HCT116 (cell line): ENCODE measurements at regions not wholly inside any gene's neighbourhood (a gene's known extent, or its start where the extent isn't known, plus 50 kb on each side); places are given as distances from the start of the nearest gene placed in this dataset.

Source experiments
- ATAC-seq: fragments of 200-7000 bp; cut with Tn5 transposase; 2 replicates; pipeline ENCODE4 v1.9.1; 2020; ENCODE audit warnings: mild to moderate bottlenecking, moderate library complexity
- BruUV-seq: library from RNA; stranded (reverse); fragments of 400-500 nt; replicated peaks from 2 replicates; lab custom pipeline; 2021; lab: Mats Ljungman, UMichigan
- CTCF ChIA-PET: fragments of 300-600 bp; sonication (Branson Sonifier 250); formaldehyde crosslinking; loops from one replicate; lab custom pipeline; 2021; ENCODE audit warnings: antibody characterized with exemption; lab: Charles Lee
- POLR2A ChIA-PET: fragments of 300-600, 350-600 bp; sonication (Branson Sonifier 250); formaldehyde crosslinking; loops from one replicate; lab custom pipeline; 2021; ENCODE audit warnings: antibody characterized with exemption; lab: Charles Lee
- RAD21 ChIA-PET, 2 experiments: fragments of 300-600 bp; sonication (Branson Sonifier 250); formaldehyde crosslinking; loops; one replicate each; lab custom pipeline; 2023; ENCODE audit warnings: low total read pairs in 2 of 2; ENCODE audit not compliant: uncharacterized antibody in 2 of 2, unreplicated experiment in 2 of 2, low non-redundant PET in 1 of 2; lab: Charles Lee
- DNase-seq: peaks from one replicate; pipeline ENCODE4 v3.0.0-alpha.2; 2010; ENCODE audit warnings: low read depth, low spot score
- H2AFZ ChIP-seq: fragments of 200-600 bp; shearing (Covaris generic), sonication (generic); 2 replicates; pipeline ENCODE4 v1.6.1; 2017; ENCODE audit warnings: low read depth, mixed run types, mixed read lengths, antibody characterized with exemption, low read length; ENCODE audit not compliant: poor library complexity, severe bottlenecking
- H3K27ac ChIP-seq: 2 replicates; pipeline ENCODE4 v1.5.1; 2012; ENCODE audit warnings: low read depth, low read length
- H3K27me3 ChIP-seq: fragments of 200-600 bp; sonication (generic); 2 replicates; pipeline ENCODE4 v1.6.1; 2016; ENCODE audit warnings: mixed run types, low read length, mixed read lengths; ENCODE audit not compliant: insufficient read depth
- H3K36me3 ChIP-seq, 2 experiments: fragments of 200-500 bp in 1 of 2; fragments of 200-600 bp in 1 of 2; sonication (Bioruptor generic) in 1 of 2; sonication (generic) in 1 of 2; 2 replicates each; pipeline versions ENCODE4 v1.5.1 to v1.6.1; 2014 to 2016; ENCODE audit warnings: low read length in 2 of 2, inconsistent platforms in 1 of 2, mixed read lengths in 1 of 2, mixed run types in 1 of 2; ENCODE audit not compliant: insufficient read depth in 2 of 2, control insufficient read depth in 1 of 2
- H3K4me1 ChIP-seq, 2 experiments: fragments of 200-600 bp in 1 of 2; sonication (generic) in 1 of 2; 2 replicates each; pipeline versions ENCODE4 v1.5.1 to v1.6.1; 2012 to 2017; ENCODE audit warnings: low read length in 2 of 2, inconsistent platforms in 1 of 2, mild to moderate bottlenecking in 1 of 2, mixed read lengths in 1 of 2, mixed run types in 1 of 2, moderate library complexity in 1 of 2; ENCODE audit not compliant: insufficient read depth in 2 of 2, control insufficient read depth in 1 of 2
- H3K4me2 ChIP-seq: fragments of 200-600 bp; sonication (generic); 2 replicates; pipeline ENCODE4 v1.6.1; 2017; ENCODE audit warnings: mixed run types, low read length, mixed read lengths
- H3K4me3 ChIP-seq, 2 experiments: fragments of 200-600 bp in 1 of 2; sonication (generic) in 1 of 2; replicated peaks in 1 of 2; 2 replicates each; pipeline ENCODE4 v1.5.1; 2011 to 2016; ENCODE audit warnings: low read length in 2 of 2, control low read depth in 1 of 2, low read depth in 1 of 2, mild to moderate bottlenecking in 1 of 2, mixed read lengths in 1 of 2, mixed run types in 1 of 2
- H3K79me2 ChIP-seq: fragments of 200-600 bp; sonication (generic); 2 replicates; pipeline ENCODE4 v1.6.1; 2017; ENCODE audit warnings: mild to moderate bottlenecking, mixed run types, low read length, moderate library complexity, mixed read lengths; ENCODE audit not compliant: insufficient read depth
- H3K9ac ChIP-seq: fragments of 200-600 bp; sonication (generic); 2 replicates; pipeline ENCODE4 v1.6.1; 2016; ENCODE audit warnings: low read length, mixed read lengths
- H3K9me2 ChIP-seq: fragments of 200-600 bp; sonication (generic), shearing (Covaris generic); 2 replicates; pipeline ENCODE4 v1.6.1; 2017; ENCODE audit warnings: mixed run types, mild to moderate bottlenecking, moderate library complexity; ENCODE audit not compliant: insufficient read depth
- H3K9me3 ChIP-seq, 2 experiments: fragments of 200-500 bp in 1 of 2; fragments of 200-600 bp in 1 of 2; sonication (Bioruptor generic) in 1 of 2; sonication (generic) in 1 of 2; 2 replicates each; pipeline ENCODE4 v1.6.1; 2014 to 2017; ENCODE audit warnings: low read length in 2 of 2, mixed read lengths in 2 of 2, inconsistent platforms in 1 of 2, low read depth in 1 of 2, mild to moderate bottlenecking in 1 of 2, mixed run types in 1 of 2, moderate library complexity in 1 of 2; ENCODE audit not compliant: control insufficient read depth in 1 of 2, insufficient read depth in 1 of 2
- H4K20me1 ChIP-seq: fragments of 200-600 bp; sonication (generic), shearing (Covaris generic); 2 replicates; pipeline ENCODE4 v1.6.1; 2017; ENCODE audit warnings: mixed run types, mild to moderate bottlenecking, moderate library complexity; ENCODE audit not compliant: insufficient read depth
- EZH2phosphoT487 ChIP-seq: fragments of 200-600 bp; IDR thresholded peaks from 2 replicates; pipeline ENCODE4 v1.6.1; 2018; ENCODE audit warnings: antibody characterized with exemption, borderline replicate concordance
- POLR2AphosphoS5 ChIP-seq: IDR thresholded peaks from 2 replicates; pipeline ENCODE4 v1.6.1; 2011; ENCODE audit warnings: mild to moderate bottlenecking, low read depth, low read length, moderate library complexity
- RAD21 ChIP-seq: IDR thresholded peaks from 2 replicates; pipeline ENCODE4 v1.6.1; 2012; ENCODE audit warnings: low read depth, mild to moderate bottlenecking
- SRF ChIP-seq: IDR thresholded peaks from 2 replicates; pipeline ENCODE4 v1.6.1; 2012; ENCODE audit warnings: low read depth
- ZNF274 ChIP-seq: fragments of 200-500 bp; sonication (Bioruptor generic); IDR thresholded peaks from 2 replicates; pipeline ENCODE4 v1.6.1; 2014; ENCODE audit warnings: mild to moderate bottlenecking, low read depth, low read length, inconsistent platforms
- intact Hi-C: fragments of 100-400 bp; cut with micrococcal nuclease; formaldehyde crosslinking; loops from 2 replicates; pipeline ENCODE4 v1.10.0; 2022

DNA sequence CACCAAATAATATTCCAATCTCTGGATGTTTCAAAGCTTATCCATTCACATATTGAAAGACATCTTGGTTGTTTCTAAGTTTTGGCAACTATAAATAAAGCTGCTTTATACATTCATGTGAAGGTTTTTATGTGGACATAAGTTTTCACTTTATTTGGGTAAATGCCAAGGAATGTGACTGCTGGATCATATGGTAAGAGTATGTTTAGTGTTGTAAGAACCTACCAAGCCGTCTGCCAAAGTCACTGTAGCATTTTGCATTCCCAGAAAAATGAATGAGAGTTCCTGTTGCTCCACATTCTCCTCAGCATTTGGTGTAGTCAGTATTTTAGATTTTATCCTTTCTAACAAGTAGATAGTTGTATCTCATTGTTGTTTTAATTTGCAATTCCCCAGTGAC lies 1047.7 kb downstream of the C4orf33 start:
- Histone ChIP-seq H2AFZ (no peak overlapping the region), H3K79me2 (no peaks in the 10 kb centered on the region), H3K27ac (no peak overlapping the region), H3K27me3 (no peaks in the 10 kb centered on the region)
- intact Hi-C loops: no loop called here
- RAD21 ChIA-PET: no interaction called here
- CTCF ChIA-PET: no interaction called here
- no peak for TF ChIP-seq RAD21
- TF ChIP-seq SRF: no peak
- no peak for TF ChIP-seq EZH2phosphoT487
- no peak for TF ChIP-seq ZNF274
- TF ChIP-seq, all 23 proteins: peak for 0
- no peak overlapping the region for H3K9ac ChIP-seq
- H4K20me1 ChIP-seq: no peaks in the 10 kb centered on the region
- H3K9me3 ChIP-seq: no peaks in the 10 kb centered on the region
- H3K4me2 ChIP-seq: no peak overlapping the region
- no peaks in the 10 kb centered on the region for H3K4me1 ChIP-seq
- no peak overlapping the region for H3K4me3 ChIP-seq
- BruUV-seq: no TSS peak
- ATAC-seq: no peak
- H3K9me2 ChIP-seq: no peaks in the 10 kb centered on the region
- POLR2A ChIA-PET: no interaction called here
- DNase-seq: no peak
- H3K36me3 ChIP-seq: no peaks in the 10 kb centered on the region

DNA sequence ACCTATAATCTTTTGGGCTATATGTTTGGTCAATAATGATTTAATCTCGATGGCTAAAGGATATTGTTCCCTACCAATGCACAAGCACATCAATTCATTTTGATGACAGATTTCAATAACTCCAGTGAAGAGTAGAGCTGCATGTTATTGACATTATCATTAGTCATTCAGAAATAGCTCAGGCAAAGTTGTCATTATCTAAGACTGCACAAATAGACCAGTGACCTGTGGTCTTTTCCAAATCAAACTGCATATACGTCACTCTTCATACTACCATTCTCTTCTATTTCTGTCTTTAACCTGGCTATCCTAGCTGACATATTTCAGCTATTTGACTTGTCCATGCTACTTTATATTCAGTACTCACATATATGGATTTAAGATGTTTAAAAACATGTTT lies 1050.8 kb downstream of the C4orf33 start:
- H3K36me3 ChIP-seq: no peaks in the 10 kb centered on the region
- H3K4me3 ChIP-seq: no peak overlapping the region
- H3K27ac ChIP-seq: no peak overlapping the region
- no peaks in the 10 kb centered on the region for H3K9me3 ChIP-seq
- H3K4me2 ChIP-seq: no peak overlapping the region
- H4K20me1 ChIP-seq: no peaks in the 10 kb centered on the region
- no peak overlapping the region for H3K9ac ChIP-seq
- intact Hi-C loops: no loop called here
- H3K9me2 ChIP-seq: no peaks in the 10 kb centered on the region
- RAD21 ChIA-PET: no interaction called here
- no peaks in the 10 kb centered on the region for H3K27me3 ChIP-seq
- ATAC-seq: no peak
- BruUV-seq: no TSS peak
- CTCF ChIA-PET: no interaction called here
- POLR2A ChIA-PET: no interaction called here
- H3K79me2 ChIP-seq: no peaks in the 10 kb centered on the region
- no peaks in the 10 kb centered on the region for H3K4me1 ChIP-seq
- DNase-seq: no peak
- H2AFZ ChIP-seq: no peak overlapping the region
- TF ChIP-seq POLR2AphosphoS5: no peak
- no peak for TF ChIP-seq EZH2phosphoT487
